Mammary epithelial cell (primary cell): ENCODE measurements at regions not wholly inside any gene's neighbourhood (a gene's known extent, or its start where the extent isn't known, plus 50 kb on each side); places are given as distances from the start of the nearest gene placed in this dataset.

Source experiments
- CTCF ChIP-seq, 2 donors: IDR thresholded peaks in 1 of 2; conservative IDR thresholded peaks in 1 of 2; 2 replicates each; pipeline ENCODE4 v1.5.1; 2011 to 2012; ENCODE audit warnings: inconsistent platforms in 2 of 2, low read length in 2 of 2, mild to moderate bottlenecking in 2 of 2, control low read depth in 1 of 2, low read depth in 1 of 2; ENCODE audit not compliant: insufficient read depth in 1 of 2; ENCODE audit errors: extremely low read depth in 1 of 2
- EZH2 ChIP-seq: IDR thresholded peaks from 2 replicates; pipeline ENCODE4 v1.6.1; 2012; ENCODE audit warnings: low read length, inconsistent platforms, borderline replicate concordance

GRCh38 chr5:125685771-125686170, 737.4 kb upstream of the GRAMD2B start:
- no peak for TF ChIP-seq CTCF (conservative IDR thresholded peaks at IDR 0.05 in 1 of 2, IDR thresholded peaks at IDR 0.05 in 1 of 2; ENCODE audit: extremely low read depth in 1 of 2, insufficient read depth in 1 of 2, low read depth in 1 of 2, low read length in 2 of 2)
- no peak for TF ChIP-seq EZH2
